Mesenchymal stem cell (in vitro differentiated cells and primary cell): ENCODE measurements at regions not wholly inside any gene's neighbourhood (a gene's known extent, or its start where the extent isn't known, plus 50 kb on each side); places are given as distances from the start of the nearest gene placed in this dataset.

Source experiments
- DNase-seq: peaks from one replicate; pipeline ENCODE4 v3.0.0-alpha.2; 2013
- H2AFZ ChIP-seq: one replicate; pipeline ENCODE4 v1.6.1; 2013; ENCODE audit warnings: low read depth, mild to moderate bottlenecking, control low read depth, inconsistent platforms, low read length, moderate library complexity
- H2AK5ac ChIP-seq: 2 replicates; pipeline ENCODE4 v1.6.1; 2013; ENCODE audit warnings: low read length, moderate library complexity, mild to moderate bottlenecking, inconsistent platforms; ENCODE audit not compliant: severe bottlenecking
- H2BK120ac ChIP-seq: one replicate; pipeline ENCODE4 v1.6.1; 2013; ENCODE audit warnings: low read depth, mild to moderate bottlenecking, inconsistent platforms, low read length, moderate library complexity
- H2BK12ac ChIP-seq, 2 experiments: one replicate each; pipeline ENCODE4 v1.6.1; 2013; ENCODE audit warnings: inconsistent platforms in 2 of 2, low read length in 2 of 2, mild to moderate bottlenecking in 2 of 2, moderate library complexity in 2 of 2, control low read depth in 1 of 2
- H2BK15ac ChIP-seq: one replicate; pipeline ENCODE4 v1.6.1; 2013; ENCODE audit warnings: mild to moderate bottlenecking, low read depth, inconsistent platforms; ENCODE audit not compliant: poor library complexity, severe bottlenecking
- H2BK5ac ChIP-seq: 2 replicates; pipeline ENCODE4 v1.6.1; 2013; ENCODE audit warnings: low read depth, mild to moderate bottlenecking, low read length, control low read depth, inconsistent platforms; ENCODE audit not compliant: poor library complexity, severe bottlenecking
- H3K14ac ChIP-seq, 2 experiments: one replicate each; pipeline ENCODE4 v1.6.1; 2013; ENCODE audit warnings: inconsistent platforms in 2 of 2, low read length in 2 of 2, control low read depth in 1 of 2, mild to moderate bottlenecking in 1 of 2, moderate library complexity in 1 of 2
- H3K18ac ChIP-seq, 2 experiments: one replicate each; pipeline ENCODE4 v1.6.1; 2013; ENCODE audit warnings: inconsistent platforms in 2 of 2, low read length in 2 of 2, control low read depth in 1 of 2, low read depth in 1 of 2, mild to moderate bottlenecking in 1 of 2
- H3K23ac ChIP-seq, 2 experiments: one replicate each; pipeline ENCODE4 v1.6.1; 2013; ENCODE audit warnings: inconsistent platforms in 2 of 2, low read length in 2 of 2, mild to moderate bottlenecking in 2 of 2, moderate library complexity in 2 of 2, control low read depth in 1 of 2
- H3K27ac ChIP-seq: 2 replicates; pipeline ENCODE4 v1.5.1; 2013; ENCODE audit warnings: mild to moderate bottlenecking, moderate library complexity, low read length, control low read depth, inconsistent platforms; ENCODE audit not compliant: poor library complexity, severe bottlenecking
- H3K27me3 ChIP-seq, 2 experiments: 2 replicates each; pipeline versions ENCODE4 v1.6.1 to v1.7.0; 2013; ENCODE audit warnings: low read length in 2 of 2, mild to moderate bottlenecking in 2 of 2, moderate library complexity in 2 of 2, control low read depth in 1 of 2, inconsistent platforms in 1 of 2; ENCODE audit not compliant: control insufficient read depth in 1 of 2, insufficient read depth in 1 of 2
- H3K36me3 ChIP-seq, 2 experiments: 2 replicates each; pipeline versions ENCODE4 v1.6.1 to v1.7.0; 2013; ENCODE audit warnings: low read length in 2 of 2, control low read depth in 1 of 2, inconsistent platforms in 1 of 2, low read depth in 1 of 2, mild to moderate bottlenecking in 1 of 2; ENCODE audit not compliant: insufficient read depth in 2 of 2, control insufficient read depth in 1 of 2
- H3K4ac ChIP-seq, 2 experiments: one replicate each; pipeline ENCODE4 v1.6.1; 2013; ENCODE audit warnings: inconsistent platforms in 2 of 2, low read length in 2 of 2, mild to moderate bottlenecking in 2 of 2, moderate library complexity in 2 of 2, control low read depth in 1 of 2, low read depth in 1 of 2
- H3K4me1 ChIP-seq: 2 replicates; pipeline ENCODE4 v1.6.1; 2013; ENCODE audit warnings: low read depth, low read length, control low read depth; ENCODE audit not compliant: control insufficient read depth, insufficient read depth
- H3K4me2 ChIP-seq: 2 replicates; pipeline ENCODE4 v1.6.1; 2013; ENCODE audit warnings: low read length, mild to moderate bottlenecking, inconsistent platforms; ENCODE audit not compliant: poor library complexity, severe bottlenecking
- H3K4me3 ChIP-seq, 2 experiments: 2 replicates each; pipeline versions ENCODE4 v1.5.1 to v1.7.0; 2013; ENCODE audit warnings: low read length in 2 of 2, mild to moderate bottlenecking in 2 of 2, control low read depth in 1 of 2, low read depth in 1 of 2; ENCODE audit not compliant: insufficient read depth in 1 of 2
- H3K79me1 ChIP-seq: replicated peaks from 2 replicates; pipeline ENCODE4 v1.6.1; 2013; ENCODE audit warnings: mild to moderate bottlenecking, control low read depth, low read length, inconsistent platforms; ENCODE audit not compliant: poor library complexity, severe bottlenecking
- H3K9ac ChIP-seq: 2 replicates; pipeline ENCODE4 v1.7.0; 2013; ENCODE audit warnings: mild to moderate bottlenecking, low read length, moderate library complexity
- H3K9me3 ChIP-seq: 2 replicates; pipeline ENCODE4 v1.7.0; 2013; ENCODE audit warnings: mild to moderate bottlenecking, low read length; ENCODE audit not compliant: control insufficient read depth
- H4K8ac ChIP-seq: one replicate; pipeline ENCODE4 v1.6.1; 2013; ENCODE audit warnings: inconsistent platforms, mild to moderate bottlenecking, low read length, moderate library complexity
- H4K91ac ChIP-seq: one replicate; pipeline ENCODE4 v1.6.1; 2013; ENCODE audit warnings: mild to moderate bottlenecking, low read length, inconsistent platforms
- WGBS: methylation state at CpG from one replicate; pipeline ENCODE4 v1.1.7; 2013; ENCODE audit warnings: mixed read lengths; 5-methylcytosine and 5-hydroxymethylcytosine counted together

DNA sequence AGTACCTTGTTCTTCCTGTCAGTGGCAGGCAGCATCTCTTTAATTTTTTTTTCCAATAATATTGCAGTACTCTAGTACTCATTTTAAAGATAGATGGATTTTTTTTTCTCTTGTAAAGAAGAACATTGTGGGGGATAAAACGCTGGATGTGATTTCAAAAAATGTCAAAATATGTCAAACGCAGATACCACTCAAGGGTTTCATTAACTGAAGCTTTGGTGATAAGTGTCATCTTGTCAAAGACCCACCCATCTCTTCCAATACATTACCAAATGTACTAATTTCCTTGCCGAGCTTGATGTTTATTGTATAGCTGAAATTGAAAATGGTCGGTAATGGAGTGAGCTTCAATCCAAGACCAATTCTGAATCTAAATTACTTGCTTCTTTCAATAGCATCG is 332.4 kb upstream of the SOX2 start:
- no peak overlapping the region for H3K4ac ChIP-seq
- no peaks in the 10 kb centered on the region for H3K4me1 ChIP-seq
- H3K4me3 ChIP-seq: no peak overlapping the region
- H2BK5ac ChIP-seq: no peak overlapping the region
- H2AK5ac ChIP-seq: no peak overlapping the region
- no peak for DNase-seq
- no peaks in the 10 kb centered on the region for H3K27me3 ChIP-seq
- H3K14ac ChIP-seq: no peak overlapping the region
- H4K8ac ChIP-seq: no peak overlapping the region
- H3K18ac ChIP-seq: no peak overlapping the region
- H2AFZ ChIP-seq: no peak overlapping the region
- no peak overlapping the region for H3K23ac ChIP-seq
- no peak overlapping the region for H3K9ac ChIP-seq
- H2BK15ac ChIP-seq: no peak overlapping the region
- no peak overlapping the region for H2BK12ac ChIP-seq
- no peaks in the 10 kb centered on the region for H3K79me1 ChIP-seq
- H3K27ac ChIP-seq: no peak overlapping the region
- H3K36me3 ChIP-seq: no peaks in the 10 kb centered on the region
- no peak overlapping the region for H2BK120ac ChIP-seq
- no peak overlapping the region for H4K91ac ChIP-seq
- 67% methylated on average over 2 of the region's 5 CpGs for WGBS
- H3K9me3 ChIP-seq: no peaks in the 10 kb centered on the region
- H3K4me2 ChIP-seq: no peak overlapping the region

DNA sequence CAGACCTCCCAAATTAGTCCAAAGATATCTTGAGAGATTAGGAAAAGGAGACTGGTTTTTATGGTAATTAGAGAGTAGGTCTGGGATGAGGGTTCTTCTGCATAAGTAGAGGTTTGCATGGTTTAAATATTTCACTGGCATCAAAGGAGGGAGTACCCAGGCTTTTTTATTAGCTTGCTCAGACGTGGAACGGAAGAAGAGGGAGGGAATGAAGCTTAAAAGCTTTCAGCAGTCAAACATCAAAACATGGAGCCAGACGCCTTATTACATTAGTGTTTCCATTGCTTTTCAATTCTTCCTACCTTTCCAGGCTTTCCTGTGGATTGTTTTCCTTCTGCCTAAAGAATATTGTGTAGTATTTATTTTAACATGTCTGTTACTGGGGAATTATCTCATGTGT is 342.1 kb upstream of the SOX2 start:
- H3K4me3 ChIP-seq: no peak overlapping the region
- H4K8ac ChIP-seq: no peak overlapping the region
- H3K23ac ChIP-seq: no peak overlapping the region
- no peak overlapping the region for H3K4ac ChIP-seq
- no peak overlapping the region for H4K91ac ChIP-seq
- H3K36me3 ChIP-seq: no peaks in the 10 kb centered on the region
- H3K4me2 ChIP-seq: no peak overlapping the region
- no peak overlapping the region for H2AFZ ChIP-seq
- no peak overlapping the region for H2BK120ac ChIP-seq
- H3K9ac ChIP-seq: no peak overlapping the region
- no peak overlapping the region for H2BK5ac ChIP-seq
- H2AK5ac ChIP-seq: no peak overlapping the region
- H3K14ac ChIP-seq: no peak overlapping the region
- H3K9me3 ChIP-seq: no peaks in the 10 kb centered on the region
- no peak overlapping the region for H3K27ac ChIP-seq
- no peak overlapping the region for H2BK12ac ChIP-seq
- DNase-seq: no peak
- H3K18ac ChIP-seq: no peak overlapping the region
- H3K79me1 ChIP-seq: no peaks in the 10 kb centered on the region
- H2BK15ac ChIP-seq: no peak overlapping the region
- H3K4me1 ChIP-seq: no peaks in the 10 kb centered on the region
- no peaks in the 10 kb centered on the region for H3K27me3 ChIP-seq
- WGBS: no CpG with 5 or more reads among the region's 3 CpGs

DNA sequence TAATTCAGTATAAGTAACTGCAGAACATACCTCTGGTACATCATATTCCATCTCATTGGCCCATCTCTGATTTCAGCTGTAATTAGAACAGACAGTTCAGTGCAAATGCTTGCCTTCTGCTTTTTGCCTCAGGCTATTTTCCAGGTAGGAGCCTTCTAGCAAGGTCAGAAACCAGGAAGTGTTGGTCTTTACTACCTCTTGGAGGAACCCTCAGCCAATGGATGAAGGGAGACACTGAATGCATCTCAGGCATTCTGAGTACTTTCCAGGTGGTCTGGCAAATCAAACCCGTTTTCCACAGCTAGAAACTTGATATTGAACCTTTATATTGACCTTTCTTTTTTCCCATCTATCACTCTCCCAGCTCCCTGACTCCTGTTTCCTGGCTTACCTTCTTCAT is 348.5 kb upstream of the SOX2 start:
- no peak overlapping the region for H4K91ac ChIP-seq
- H3K23ac ChIP-seq: no peak overlapping the region
- H3K9ac ChIP-seq: no peak overlapping the region
- no peak overlapping the region for H2AK5ac ChIP-seq
- H2BK15ac ChIP-seq: no peak overlapping the region
- H3K27ac ChIP-seq: no peak overlapping the region
- H2BK12ac ChIP-seq: no peak overlapping the region
- no peak overlapping the region for H3K4me2 ChIP-seq
- H3K4me1 ChIP-seq: no peaks in the 10 kb centered on the region
- H3K79me1 ChIP-seq: no peaks in the 10 kb centered on the region
- no peak overlapping the region for H3K4ac ChIP-seq
- H3K4me3 ChIP-seq: no peak overlapping the region
- DNase-seq: no peak
- no peaks in the 10 kb centered on the region for H3K36me3 ChIP-seq
- no peak overlapping the region for H4K8ac ChIP-seq
- H3K18ac ChIP-seq: no peak overlapping the region
- H3K9me3 ChIP-seq: no peaks in the 10 kb centered on the region
- H2BK5ac ChIP-seq: no peak overlapping the region
- no peak overlapping the region for H2AFZ ChIP-seq
- no peak overlapping the region for H2BK120ac ChIP-seq
- WGBS: 14% methylated on average over 1 of the region's 1 CpG
- no peaks in the 10 kb centered on the region for H3K27me3 ChIP-seq
- H3K14ac ChIP-seq: no peak overlapping the region

DNA sequence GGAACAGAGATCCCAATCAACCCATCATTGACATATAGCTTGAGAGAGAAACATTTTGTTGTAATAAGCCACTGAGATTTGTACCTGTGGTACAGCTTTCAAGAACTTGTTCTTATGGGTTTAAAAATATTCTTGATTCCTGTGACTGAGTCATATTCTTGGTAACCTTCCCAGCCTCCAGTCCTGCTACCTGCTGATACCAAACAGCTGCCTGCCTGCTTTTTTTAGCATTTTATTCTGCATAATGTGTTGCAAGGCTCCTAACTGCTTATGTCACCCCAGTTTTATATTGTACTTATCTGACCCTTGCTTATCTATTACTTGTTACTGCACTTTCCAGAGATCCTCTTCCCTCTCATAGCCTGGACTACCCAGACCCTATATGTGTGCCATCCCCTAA is 349.3 kb upstream of the SOX2 start:
- Histone ChIP-seq H3K27ac (no peak overlapping the region), H3K4me3 (no peak overlapping the region), H3K4me2 (no peak overlapping the region), H3K4ac (no peak overlapping the region), H2BK120ac (no peak overlapping the region), H3K4me1 (no peaks in the 10 kb centered on the region), H3K27me3 (no peaks in the 10 kb centered on the region), H2AK5ac (no peak overlapping the region), H2AFZ (no peak overlapping the region), H4K91ac (no peak overlapping the region), H2BK15ac (no peak overlapping the region), H3K9ac (no peak overlapping the region), H3K23ac (no peak overlapping the region), H3K79me1 (no peaks in the 10 kb centered on the region), H3K14ac (no peak overlapping the region), H4K8ac (no peak overlapping the region), H3K36me3 (no peaks in the 10 kb centered on the region), H3K9me3 (no peaks in the 10 kb centered on the region), H2BK5ac (no peak overlapping the region), H2BK12ac (no peak overlapping the region), H3K18ac (no peak overlapping the region)
- DNase-seq: no peak
